Omental fat pad (tissue), 3 donors: ENCODE measurements at regions not wholly inside any gene's neighbourhood (a gene's known extent, or its start where the extent isn't known, plus 50 kb on each side); places are given as distances from the start of the nearest gene placed in this dataset.

Experiments
- ATAC-seq: fragments of 150-250 bp; one replicate; pipeline ENCODE4 v1.9.1; 2016; ENCODE audit warnings: mild to moderate bottlenecking, moderate library complexity; ENCODE audit not compliant: low FRiP score
- DNase-seq: peaks from one replicate; pipeline ENCODE4 v3.0.0-alpha.2; 2019; ENCODE audit warnings: low spot score
- TF ChIP-seq, protein P1 (sequence below), 3 donors: fragments of 450-650 bp; IDR thresholded peaks; one replicate each; pipeline ENCODE4 v1.5.1; 2016 to 2017; ENCODE audit warnings: antibody characterized with exemption in 3 of 3, mild to moderate bottlenecking in 3 of 3, moderate library complexity in 2 of 3

- TF ChIP-seq, protein P1, sequence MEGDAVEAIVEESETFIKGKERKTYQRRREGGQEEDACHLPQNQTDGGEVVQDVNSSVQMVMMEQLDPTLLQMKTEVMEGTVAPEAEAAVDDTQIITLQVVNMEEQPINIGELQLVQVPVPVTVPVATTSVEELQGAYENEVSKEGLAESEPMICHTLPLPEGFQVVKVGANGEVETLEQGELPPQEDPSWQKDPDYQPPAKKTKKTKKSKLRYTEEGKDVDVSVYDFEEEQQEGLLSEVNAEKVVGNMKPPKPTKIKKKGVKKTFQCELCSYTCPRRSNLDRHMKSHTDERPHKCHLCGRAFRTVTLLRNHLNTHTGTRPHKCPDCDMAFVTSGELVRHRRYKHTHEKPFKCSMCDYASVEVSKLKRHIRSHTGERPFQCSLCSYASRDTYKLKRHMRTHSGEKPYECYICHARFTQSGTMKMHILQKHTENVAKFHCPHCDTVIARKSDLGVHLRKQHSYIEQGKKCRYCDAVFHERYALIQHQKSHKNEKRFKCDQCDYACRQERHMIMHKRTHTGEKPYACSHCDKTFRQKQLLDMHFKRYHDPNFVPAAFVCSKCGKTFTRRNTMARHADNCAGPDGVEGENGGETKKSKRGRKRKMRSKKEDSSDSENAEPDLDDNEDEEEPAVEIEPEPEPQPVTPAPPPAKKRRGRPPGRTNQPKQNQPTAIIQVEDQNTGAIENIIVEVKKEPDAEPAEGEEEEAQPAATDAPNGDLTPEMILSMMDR (IDR thresholded peaks at IDR 0.05): no peak
- DNase-seq (no peak), ATAC-seq (no peak)
These were observed 211.5 kb downstream of the KLF12 start for GRCh38 chr13:73922493-73923393.

DNA sequence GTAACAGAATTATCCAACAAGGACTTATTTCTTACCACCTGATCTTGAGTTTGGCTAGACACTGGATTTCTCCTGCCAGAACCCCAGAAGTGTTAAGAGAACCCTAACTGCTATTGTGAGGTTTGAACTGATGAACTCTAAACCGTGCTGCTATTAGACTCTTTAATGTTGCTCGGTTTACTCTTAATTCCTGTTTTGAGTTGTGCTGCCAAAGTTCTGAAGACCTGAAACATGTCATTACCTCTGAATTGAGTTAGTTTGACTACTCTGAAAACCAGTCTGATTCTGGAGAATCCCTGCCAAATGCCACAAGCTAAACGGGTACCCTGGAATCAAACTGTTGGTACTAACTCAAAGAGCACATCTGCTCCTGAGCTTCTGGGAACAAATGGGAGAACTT is 215.5 kb downstream of the KLF12 start:
- DNase-seq (no peak), ATAC-seq (no peak)
- TF ChIP-seq, protein P1 (IDR thresholded peaks at IDR 0.05): no peak

GRCh38 chr13:73913751-73914518 is 220.3 kb downstream of the KLF12 start:
- TF ChIP-seq, protein P1 (IDR thresholded peaks at IDR 0.05): no peak
- ATAC-seq: no peak
- no peak for DNase-seq

GRCh38 chr13:73913079-73913740 is 221.0 kb downstream of the KLF12 start:
- ATAC-seq: no peak
- TF ChIP-seq, protein P1 (IDR thresholded peaks at IDR 0.05): no peak
- no peak for DNase-seq

- TF ChIP-seq, protein P1 (IDR thresholded peaks at IDR 0.05): no peak
- ATAC-seq (no peak), DNase-seq (no peak)
These were observed 222.8 kb downstream of the KLF12 start for GRCh38 chr13:73911361-73911760.

- ATAC-seq: no peak
- DNase-seq: no peak
- TF ChIP-seq, protein P1 (IDR thresholded peaks at IDR 0.05): no peak
These were observed 223.5 kb downstream of the KLF12 start for GRCh38 chr13:73910733-73911132.
